Stimulated activated CD4-positive, alpha-beta T cell treated with anti-CD3 and anti-CD28 coated beads, Interleukin-12 subunit alpha, Interleukin-12 subunit beta, amount 100 ng/mL, for 48 hours (primary cell): ENCODE measurements at regions not wholly inside any gene's neighbourhood (a gene's known extent, or its start where the extent isn't known, plus 50 kb on each side); places are given as distances from the start of the nearest gene placed in this dataset.

ENCODE experiments used
- DNase-seq, 3 donors: peaks; one replicate each; pipeline ENCODE4 v3.0.0-alpha.2; 2020; ENCODE audit warnings: low read depth in 2 of 3, low spot score in 1 of 3

- no peak for DNase-seq
Measured at GRCh38 chr4:115370490-115370889, 257.1 kb upstream of the NDST4 start.

- no peak for DNase-seq
Measured at GRCh38 chr4:115370012-115370411, 256.6 kb upstream of the NDST4 start.

GRCh38 chr4:115366390-115366789 is 253.0 kb upstream of the NDST4 start:
- no peak for DNase-seq

- no peak for DNase-seq
Measured at GRCh38 chr4:115365185-115365584, 251.8 kb upstream of the NDST4 start.

GRCh38 chr4:115361781-115362180 is 248.4 kb upstream of the NDST4 start:
- no peak for DNase-seq

GRCh38 chr4:115360431-115360830 is 247.0 kb upstream of the NDST4 start:
- DNase-seq: no peak

- DNase-seq: no peak
Measured at GRCh38 chr4:115357776-115358175, 244.4 kb upstream of the NDST4 start.

- no peak for DNase-seq
Measured at GRCh38 chr4:115356176-115356575, 242.8 kb upstream of the NDST4 start.

- no peak for DNase-seq
Measured at GRCh38 chr4:115355329-115355728, 241.9 kb upstream of the NDST4 start.

GRCh38 chr4:115353370-115353769 is 239.9 kb upstream of the NDST4 start:
- DNase-seq: no peak

- DNase-seq: no peak
Measured at GRCh38 chr4:115343171-115343570, 229.8 kb upstream of the NDST4 start.

GRCh38 chr4:115334736-115335411 is 221.5 kb upstream of the NDST4 start:
- DNase-seq: no peak

GRCh38 chr4:115332078-115332477 is 218.7 kb upstream of the NDST4 start:
- no peak for DNase-seq

GRCh38 chr4:115331241-115331640 is 217.8 kb upstream of the NDST4 start:
- no peak for DNase-seq

- DNase-seq: no peak
Measured at GRCh38 chr4:115325836-115326235, 212.4 kb upstream of the NDST4 start.

GRCh38 chr4:115323106-115323707 is 209.8 kb upstream of the NDST4 start:
- DNase-seq: no peak

GRCh38 chr4:115315182-115315581 is 201.8 kb upstream of the NDST4 start:
- DNase-seq: no peak

GRCh38 chr4:115310641-115311040 is 197.2 kb upstream of the NDST4 start:
- DNase-seq: no peak

- DNase-seq: no peak
Measured at GRCh38 chr4:115294717-115295116, 181.3 kb upstream of the NDST4 start.

GRCh38 chr4:115293093-115293462 is 179.7 kb upstream of the NDST4 start:
- DNase-seq: no peak

GRCh38 chr4:115292320-115293092 is 179.1 kb upstream of the NDST4 start:
- no peak for DNase-seq

- DNase-seq: no peak
Measured at GRCh38 chr4:115287426-115287825, 174.0 kb upstream of the NDST4 start.
